ENCODE measurements at regions not wholly inside any gene's neighbourhood (a gene's known extent, or its start where the extent isn't known, plus 50 kb on each side); places are given as distances from the start of the nearest gene placed in this dataset.

DNA sequence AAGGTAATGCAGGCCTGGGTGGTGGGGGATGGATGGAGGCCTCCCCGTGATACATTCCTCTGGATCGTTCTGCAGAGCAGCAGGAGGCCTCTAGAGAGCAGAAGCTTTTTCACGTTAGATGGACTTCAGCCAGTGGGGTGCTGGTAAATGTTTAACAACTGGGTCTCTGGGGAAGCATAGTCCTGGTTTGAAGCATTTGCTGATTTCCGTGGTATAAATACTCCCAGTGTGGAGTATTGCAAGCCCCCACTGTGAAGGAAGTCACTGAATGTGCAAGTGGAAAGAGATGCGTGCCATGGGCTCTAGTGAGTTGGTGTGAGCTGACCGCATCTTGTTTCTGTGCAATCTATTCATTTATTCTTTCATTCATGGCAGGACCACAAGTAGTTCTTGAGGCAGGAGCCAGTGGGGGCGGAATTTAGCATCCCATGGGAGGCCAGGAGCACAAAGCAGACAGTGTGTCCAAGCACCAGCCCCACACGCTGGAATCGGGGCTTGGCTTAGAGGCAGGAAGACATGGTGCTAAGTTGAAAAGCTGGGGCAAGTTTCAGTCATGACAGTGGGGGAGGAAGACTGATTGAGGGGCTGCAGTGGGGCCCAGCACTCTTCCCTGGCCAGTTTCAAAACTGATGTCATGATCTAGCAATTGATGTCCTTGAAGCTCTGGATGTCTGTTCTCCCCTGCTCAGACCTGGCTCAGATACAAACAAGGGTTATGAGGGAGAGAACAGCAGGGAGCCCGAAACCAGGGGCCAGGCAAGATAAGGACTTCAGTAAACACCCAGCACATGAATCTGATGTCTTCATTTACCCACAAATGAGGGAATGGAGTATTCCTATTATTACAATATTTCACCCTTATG lies 280.9 kb upstream of the LYZL1 start:
- Histone ChIP-seq H3K9me3 (ENCODE audit: control insufficient read depth, low read depth, low read length) (no peaks in the 10 kb centered on the region), H3K36me3 (ENCODE audit: control insufficient read depth, low read depth, low read length) (no peaks in the 10 kb centered on the region), H3K4me1 (ENCODE audit: control insufficient read depth, low read depth, low read length) (peaks cover 3% of the 10 kb centered on the region), H3K9ac (ENCODE audit: low read length) (no peak overlapping the region), H3K4me3 (ENCODE audit: low read length) (no peak overlapping the region), H3K27me3 (ENCODE audit: control insufficient read depth, insufficient read depth, low read length) (no peaks in the 10 kb centered on the region), H3K27ac (ENCODE audit: low read length) (no peak overlapping the region)

DNA sequence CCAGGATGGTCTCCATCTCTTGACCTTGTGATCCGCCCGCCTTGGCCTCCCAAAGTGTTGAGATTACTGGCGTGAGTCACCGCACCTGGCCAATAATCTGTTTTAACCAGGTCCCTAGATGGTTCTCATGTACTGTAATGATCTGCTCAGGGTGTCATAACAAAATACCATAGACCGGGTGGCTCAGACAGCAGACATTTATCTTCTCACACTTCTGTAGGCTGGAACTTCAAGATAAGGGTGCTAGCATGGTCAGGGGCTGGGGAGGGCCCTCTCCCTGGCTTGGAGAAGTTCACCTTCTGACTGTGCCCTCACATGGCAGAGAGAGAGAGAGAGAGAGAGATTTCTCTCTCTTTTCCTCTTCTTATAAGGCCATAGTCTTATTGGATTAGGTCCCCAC lies 279.4 kb upstream of the LYZL1 start:
- Histone ChIP-seq H3K27ac (ENCODE audit: low read length) (no peak overlapping the region), H3K27me3 (ENCODE audit: control insufficient read depth, insufficient read depth, low read length) (no peaks in the 10 kb centered on the region), H3K36me3 (ENCODE audit: control insufficient read depth, low read depth, low read length) (no peaks in the 10 kb centered on the region), H3K9me3 (ENCODE audit: control insufficient read depth, low read depth, low read length) (no peaks in the 10 kb centered on the region), H3K4me3 (ENCODE audit: low read length) (no peak overlapping the region), H3K4me1 (ENCODE audit: control insufficient read depth, low read depth, low read length) (peaks cover 3% of the 10 kb centered on the region), H3K9ac (ENCODE audit: low read length) (no peak overlapping the region)

DNA sequence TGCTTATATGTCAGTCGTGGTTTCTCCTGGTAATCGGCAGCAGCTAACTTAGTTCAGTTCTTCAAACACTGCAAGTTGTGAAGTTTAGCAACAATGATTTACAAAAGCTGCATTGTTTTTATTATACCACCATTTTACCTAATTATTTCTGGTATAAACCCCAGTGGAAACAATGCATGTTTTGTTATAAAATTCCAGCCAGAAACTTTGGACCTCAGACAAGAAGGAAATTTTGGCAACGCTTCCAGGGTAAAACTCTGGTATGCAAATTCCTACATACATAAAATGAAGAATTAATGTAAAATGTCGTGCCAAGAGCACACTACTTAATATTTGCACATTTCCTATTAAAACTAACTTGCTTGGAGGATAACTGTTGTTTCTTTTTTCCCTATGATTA lies 277.4 kb upstream of the LYZL1 start:
- H3K9me3 ChIP-seq (ENCODE audit: control insufficient read depth, low read depth, low read length): no peaks in the 10 kb centered on the region
- H3K27me3 ChIP-seq (ENCODE audit: control insufficient read depth, insufficient read depth, low read length): no peaks in the 10 kb centered on the region
- no peaks in the 10 kb centered on the region for H3K36me3 ChIP-seq (ENCODE audit: control insufficient read depth, low read depth, low read length)
- no peak overlapping the region for H3K27ac ChIP-seq (ENCODE audit: low read length)
- H3K4me1 ChIP-seq (ENCODE audit: control insufficient read depth, low read depth, low read length): peaks cover 3% of the 10 kb centered on the region
- no peak overlapping the region for H3K9ac ChIP-seq (ENCODE audit: low read length)
- H3K4me3 ChIP-seq (ENCODE audit: low read length): no peak overlapping the region

- Histone ChIP-seq H3K9me3 (ENCODE audit: control insufficient read depth, low read depth, low read length) (no peaks in the 10 kb centered on the region), H3K4me1 (ENCODE audit: control insufficient read depth, low read depth, low read length) (no peaks in the 10 kb centered on the region), H3K36me3 (ENCODE audit: control insufficient read depth, low read depth, low read length) (no peaks in the 10 kb centered on the region), H3K9ac (ENCODE audit: low read length) (no peak overlapping the region), H3K27me3 (ENCODE audit: control insufficient read depth, insufficient read depth, low read length) (no peaks in the 10 kb centered on the region), H3K27ac (ENCODE audit: low read length) (no peak overlapping the region), H3K4me3 (ENCODE audit: low read length) (no peak overlapping the region)
Observed at GRCh38 chr10:29012926-29013554, 275.8 kb upstream of the LYZL1 start.

DNA sequence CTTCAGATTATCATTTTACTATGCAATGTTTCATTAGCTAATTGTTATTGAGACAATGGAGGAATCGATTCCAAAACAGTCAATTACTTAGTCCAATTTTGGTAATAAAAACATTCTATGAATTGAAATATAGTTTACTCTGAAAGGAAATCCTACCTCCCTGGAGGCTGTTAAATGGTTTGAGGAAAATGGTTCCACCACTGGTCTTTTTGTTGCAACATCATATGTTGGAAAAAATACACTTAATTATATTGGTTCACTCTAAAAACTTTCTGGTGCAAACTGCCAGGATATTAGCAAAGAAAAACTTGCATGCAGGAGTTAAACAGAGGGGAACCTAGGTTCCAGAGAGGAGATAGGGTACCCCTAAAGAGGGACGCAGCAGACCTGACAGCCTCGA lies 267.3 kb upstream of the LYZL1 start:
- H3K9me3 ChIP-seq (ENCODE audit: control insufficient read depth, low read depth, low read length): no peaks in the 10 kb centered on the region
- H3K4me1 ChIP-seq (ENCODE audit: control insufficient read depth, low read depth, low read length): peaks cover 8% of the 10 kb centered on the region
- H3K27ac ChIP-seq (ENCODE audit: low read length): no peak overlapping the region
- H3K27me3 ChIP-seq (ENCODE audit: control insufficient read depth, insufficient read depth, low read length): no peaks in the 10 kb centered on the region
- H3K9ac ChIP-seq (ENCODE audit: low read length): no peak overlapping the region
- no peaks in the 10 kb centered on the region for H3K36me3 ChIP-seq (ENCODE audit: control insufficient read depth, low read depth, low read length)
- H3K4me3 ChIP-seq (ENCODE audit: low read length): no peak overlapping the region

DNA sequence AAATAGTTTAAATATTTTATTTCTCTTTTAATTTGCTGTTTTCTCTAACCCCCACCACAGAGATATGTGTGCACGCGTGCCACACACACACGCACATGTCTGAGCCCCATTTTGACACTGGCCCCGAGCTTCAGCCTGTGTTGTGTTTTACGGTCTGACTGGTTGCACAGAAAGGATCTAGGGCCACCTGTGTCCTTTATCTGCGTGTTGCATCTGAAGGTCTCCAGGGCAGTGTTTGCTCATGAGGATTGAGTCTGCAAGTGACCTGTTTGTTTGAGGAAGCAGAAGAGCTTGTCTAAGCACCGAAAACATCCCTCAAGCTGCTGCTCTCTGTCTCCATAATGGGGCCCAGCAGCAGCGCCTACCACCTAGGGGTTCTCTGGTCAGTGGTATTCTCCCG lies 266.4 kb upstream of the LYZL1 start:
- Histone ChIP-seq H3K4me3 (ENCODE audit: low read length) (no peak overlapping the region), H3K27me3 (ENCODE audit: control insufficient read depth, insufficient read depth, low read length) (no peaks in the 10 kb centered on the region), H3K36me3 (ENCODE audit: control insufficient read depth, low read depth, low read length) (no peaks in the 10 kb centered on the region), H3K9ac (ENCODE audit: low read length) (no peak overlapping the region), H3K9me3 (ENCODE audit: control insufficient read depth, low read depth, low read length) (no peaks in the 10 kb centered on the region), H3K27ac (ENCODE audit: low read length) (no peak overlapping the region), H3K4me1 (ENCODE audit: control insufficient read depth, low read depth, low read length) (peaks cover 9% of the 10 kb centered on the region)

- H3K36me3 ChIP-seq (ENCODE audit: control insufficient read depth, low read depth, low read length): no peaks in the 10 kb centered on the region
- H3K9ac ChIP-seq (ENCODE audit: low read length): no peak overlapping the region
- no peaks in the 10 kb centered on the region for H3K9me3 ChIP-seq (ENCODE audit: control insufficient read depth, low read depth, low read length)
- H3K27me3 ChIP-seq (ENCODE audit: control insufficient read depth, insufficient read depth, low read length): no peaks in the 10 kb centered on the region
- peaks cover 9% of the 10 kb centered on the region for H3K4me1 ChIP-seq (ENCODE audit: control insufficient read depth, low read depth, low read length)
- no peak overlapping the region for H3K4me3 ChIP-seq (ENCODE audit: low read length)
- no peak overlapping the region for H3K27ac ChIP-seq (ENCODE audit: low read length)
Observed at GRCh38 chr10:29023678-29024077, 265.2 kb upstream of the LYZL1 start.

- no peak overlapping the region for H3K4me3 ChIP-seq (ENCODE audit: low read length)
- H3K36me3 ChIP-seq (ENCODE audit: control insufficient read depth, low read depth, low read length): no peaks in the 10 kb centered on the region
- H3K27ac ChIP-seq (ENCODE audit: low read length): no peak overlapping the region
- H3K4me1 ChIP-seq (ENCODE audit: control insufficient read depth, low read depth, low read length): peaks cover 9% of the 10 kb centered on the region
- H3K27me3 ChIP-seq (ENCODE audit: control insufficient read depth, insufficient read depth, low read length): no peaks in the 10 kb centered on the region
- H3K9ac ChIP-seq (ENCODE audit: low read length): no peak overlapping the region
- no peaks in the 10 kb centered on the region for H3K9me3 ChIP-seq (ENCODE audit: control insufficient read depth, low read depth, low read length)
Observed at GRCh38 chr10:29026065-29026797, 262.6 kb upstream of the LYZL1 start.

DNA sequence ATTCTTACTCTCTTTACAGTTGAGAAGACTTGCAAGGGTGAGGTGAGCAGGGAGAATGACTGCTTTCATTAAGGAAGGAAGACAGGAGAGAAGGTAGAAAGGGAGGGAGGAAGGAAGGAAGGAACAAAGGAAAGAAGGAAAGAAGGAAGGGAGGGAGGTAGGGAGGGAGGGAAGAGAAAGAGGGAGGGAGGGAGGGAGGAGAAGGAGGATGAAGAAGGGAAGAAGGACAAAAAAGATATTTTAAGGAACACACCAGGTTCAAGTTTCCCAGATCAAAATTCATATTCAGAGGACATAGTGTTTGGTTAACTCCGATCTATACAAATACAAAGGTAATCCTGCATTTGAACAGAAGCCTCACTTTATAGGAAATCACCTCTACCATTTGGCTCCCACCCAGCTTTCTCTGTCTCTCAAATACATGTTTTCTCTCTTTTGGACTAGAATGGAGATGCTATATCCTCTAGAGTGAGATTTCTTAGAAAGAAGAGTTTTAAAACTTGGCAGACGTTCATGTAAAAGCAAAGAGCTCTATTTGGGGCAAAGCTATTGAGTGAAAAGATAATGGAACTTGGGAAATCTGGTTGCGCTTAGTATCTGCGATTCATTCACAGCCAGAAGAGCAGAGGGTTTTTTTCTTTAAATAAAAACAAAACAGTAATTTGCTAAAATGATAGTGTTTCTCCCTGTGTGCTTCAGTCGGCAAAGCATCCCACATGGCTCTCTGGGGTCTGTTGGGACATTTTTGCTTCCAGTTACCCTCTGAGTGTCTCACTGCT lies 261.9 kb upstream of the LYZL1 start:
- Histone ChIP-seq H3K9ac (ENCODE audit: low read length) (no peak overlapping the region), H3K9me3 (ENCODE audit: control insufficient read depth, low read depth, low read length) (no peaks in the 10 kb centered on the region), H3K27me3 (ENCODE audit: control insufficient read depth, insufficient read depth, low read length) (no peaks in the 10 kb centered on the region), H3K4me3 (ENCODE audit: low read length) (no peak overlapping the region), H3K4me1 (ENCODE audit: control insufficient read depth, low read depth, low read length) (peaks cover 9% of the 10 kb centered on the region), H3K36me3 (ENCODE audit: control insufficient read depth, low read depth, low read length) (no peaks in the 10 kb centered on the region), H3K27ac (ENCODE audit: low read length) (no peak overlapping the region)

GRCh38 chr10:29028486-29028885 lies 260.4 kb upstream of the LYZL1 start:
- Histone ChIP-seq H3K4me3 (ENCODE audit: low read length) (no peak overlapping the region), H3K9me3 (ENCODE audit: control insufficient read depth, low read depth, low read length) (no peaks in the 10 kb centered on the region), H3K27me3 (ENCODE audit: control insufficient read depth, insufficient read depth, low read length) (no peaks in the 10 kb centered on the region), H3K9ac (ENCODE audit: low read length) (no peak overlapping the region), H3K27ac (ENCODE audit: low read length) (no peak overlapping the region), H3K4me1 (ENCODE audit: control insufficient read depth, low read depth, low read length) (peaks cover 9% of the 10 kb centered on the region), H3K36me3 (ENCODE audit: control insufficient read depth, low read depth, low read length) (no peaks in the 10 kb centered on the region)

GRCh38 chr10:29030900-29031299 lies 258.0 kb upstream of the LYZL1 start:
- H3K36me3 ChIP-seq (ENCODE audit: control insufficient read depth, low read depth, low read length): no peaks in the 10 kb centered on the region
- no peaks in the 10 kb centered on the region for H3K9me3 ChIP-seq (ENCODE audit: control insufficient read depth, low read depth, low read length)
- no peak overlapping the region for H3K9ac ChIP-seq (ENCODE audit: low read length)
- H3K4me3 ChIP-seq (ENCODE audit: low read length): no peak overlapping the region
- H3K4me1 ChIP-seq (ENCODE audit: control insufficient read depth, low read depth, low read length): peaks cover 7% of the 10 kb centered on the region
- H3K27me3 ChIP-seq (ENCODE audit: control insufficient read depth, insufficient read depth, low read length): no peaks in the 10 kb centered on the region
- no peak overlapping the region for H3K27ac ChIP-seq (ENCODE audit: low read length)

Data from iPS-18a (cell line).